ENCODE measurements at regions not wholly inside any gene's neighbourhood (a gene's known extent, or its start where the extent isn't known, plus 50 kb on each side); places are given as distances from the start of the nearest gene placed in this dataset.

DNA sequence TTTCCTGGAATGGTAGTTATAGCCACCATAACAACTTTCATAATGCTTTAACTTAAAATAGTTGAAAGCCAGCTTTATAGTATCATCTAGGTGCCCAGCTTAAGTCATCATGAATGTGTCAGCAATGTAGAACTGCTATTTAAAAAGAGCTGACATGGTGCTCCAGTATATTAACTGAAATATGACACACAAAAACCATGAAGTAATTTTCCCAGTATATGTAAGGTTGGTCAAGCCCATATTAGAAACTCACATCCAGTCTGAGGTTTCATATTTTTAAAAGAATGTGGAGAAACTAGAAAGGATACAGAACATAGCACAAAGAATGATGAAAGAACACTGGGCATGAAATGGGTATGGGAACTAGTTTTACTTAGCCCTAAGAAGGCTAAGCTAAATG, 121.3 kb upstream of the KRAS start:
- no peaks in the 10 kb centered on the region; the same call in 2 of the 3 replicates for H3K9me3 ChIP-seq (replicated peaks; ENCODE audit: control insufficient read depth, insufficient read depth, low read length)
- CTCF ChIA-PET, result interaction anchor here (1.1 to 1.5 kb wide), 2 partner anchors 11 to 51 kb away, joined by 3 read pairs; no protein-coding TSS in a partner anchor
- in situ Hi-C loops (cut with MboI) (no loop called here), intact Hi-C loops (cut with micrococcal nuclease; ENCODE audit: unreplicated experiment) (loop anchor here (10.0 kb wide), 1 partner anchor 1483 kb away; no protein-coding TSS in a partner anchor)
- H3K36me3 ChIP-seq (ENCODE audit: control insufficient read depth in 2 of 2, insufficient read depth in 2 of 2, low read length in 1 of 2), result no peaks in the 10 kb centered on the region
- no peaks in the 10 kb centered on the region for H3K4me1 ChIP-seq (ENCODE audit: control insufficient read depth, insufficient read depth, low read length)
- no peaks in the 10 kb centered on the region for H4K20me1 ChIP-seq (ENCODE audit: control insufficient read depth, insufficient read depth)
- DNase-seq (ENCODE audit: low read depth, low spot score), result no peak
- no peak for ATAC-seq
- FAIRE-seq, result no peak
- H3K9ac ChIP-seq (ENCODE audit: control insufficient read depth, insufficient read depth, low read length), result no peak overlapping the region
- no peaks in the 10 kb centered on the region for H3K79me2 ChIP-seq (ENCODE audit: control insufficient read depth, insufficient read depth, low read length)
- no peak overlapping the region for H2AFZ ChIP-seq (ENCODE audit: control insufficient read depth, low read depth, low read length)
- H3K4me2 ChIP-seq (ENCODE audit: control insufficient read depth, insufficient read depth), result no peak overlapping the region
- TF ChIP-seq CEBPB (IDR thresholded peaks at IDR 0.05; ENCODE audit: borderline replicate concordance in 1 of 2, low read depth in 2 of 2, low read length in 2 of 2) (no peak), RBBP5 (conservative IDR thresholded peaks at IDR 0.05) (no peak), YBX1 (IDR thresholded peaks at IDR 0.05) (no peak), PAX8 (IDR thresholded peaks at IDR 0.05) (no peak), ZNF24 (IDR thresholded peaks at IDR 0.05) (no peak), TCF12 (IDR thresholded peaks at IDR 0.05; ENCODE audit: low read depth, low read length) (no peak), NFYB (IDR thresholded peaks at IDR 0.05; ENCODE audit: insufficient read depth, low read depth, low read length) (no peak)
- POLR2A ChIA-PET, result no interaction called here
- H3K27ac ChIP-seq (ENCODE audit: control insufficient read depth, insufficient read depth), result no peak overlapping the region
- RAD21 ChIA-PET (ENCODE audit: unreplicated experiment), result interaction anchor here (0.6 kb wide), 1 partner anchor 21 kb away, joined by 6 read pairs; no protein-coding TSS in a partner anchor
- H3K4me3 ChIP-seq, result no peak overlapping the region
- SMC1A ChIA-PET (ENCODE audit: uncharacterized antibody, unreplicated experiment), result interaction anchor here (0.7 to 1.6 kb wide), 3 partner anchors 10 to 37 kb away, joined by 3 to 4 read pairs (median 4); no protein-coding TSS in a partner anchor
- no peaks in the 10 kb centered on the region; a peak in 1 of 4 replicates for H3K27me3 ChIP-seq (replicated peaks in 1 of 2; ENCODE audit: control insufficient read depth in 2 of 2, insufficient read depth in 2 of 2, low read length in 1 of 2)
- BruUV-seq (replicated peaks), result no TSS peak

DNA sequence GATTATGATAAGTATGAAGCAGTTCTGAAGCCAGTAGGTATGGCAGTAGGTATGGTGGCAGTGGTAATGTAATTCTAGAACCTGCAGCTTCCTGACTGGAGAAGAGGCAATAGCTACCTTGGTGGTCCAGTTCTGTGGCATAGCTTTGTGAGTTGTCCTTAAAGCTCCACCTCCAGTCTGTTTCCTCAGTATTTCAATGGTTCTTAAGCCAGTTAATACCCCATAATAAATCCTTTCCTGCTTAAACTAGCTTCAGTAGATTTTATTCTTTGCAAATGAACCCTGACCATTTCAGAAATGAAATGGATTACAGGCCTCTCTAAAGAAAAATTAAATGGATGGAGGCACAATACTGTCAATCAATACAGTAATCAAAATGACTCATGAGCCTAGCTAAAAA, 117.8 kb upstream of the KRAS start:
- intact Hi-C loops (cut with micrococcal nuclease; ENCODE audit: unreplicated experiment), result no loop called here
- no peak for ATAC-seq
- TF ChIP-seq TARDBP (IDR thresholded peaks at IDR 0.05; ENCODE audit: borderline replicate concordance) (no peak), CEBPB (IDR thresholded peaks at IDR 0.05; ENCODE audit: borderline replicate concordance in 1 of 2, low read depth in 2 of 2, low read length in 2 of 2) (no peak), ZNF207 (IDR thresholded peaks at IDR 0.05; ENCODE audit: borderline replicate concordance) (no peak), RCOR1 (conservative IDR thresholded peaks at IDR 0.05; ENCODE audit: low read depth, low read length) (no peak), MYC (IDR thresholded peaks at IDR 0.05; ENCODE audit: insufficient read depth, insufficient read length, insufficient replicate concordance, low read length, severe bottlenecking) (no peak), ZNF622 (IDR thresholded peaks at IDR 0.05) (no peak), CREM (IDR thresholded peaks at IDR 0.05; ENCODE audit: low read depth) (no peak), BCL11A (IDR thresholded peaks at IDR 0.05; ENCODE audit: low read depth, low read length) (no peak), SP1 (IDR thresholded peaks at IDR 0.05; ENCODE audit: low read depth, low read length) (no peak), MEF2A (IDR thresholded peaks at IDR 0.05; ENCODE audit: insufficient read depth, low read depth, low read length) (no peak), EGR1 (IDR thresholded peaks at IDR 0.05; ENCODE audit: borderline replicate concordance in 1 of 2, low read depth in 2 of 2, low read length in 2 of 2) (no peak)
- TF ChIP-seq, protein P1, sequence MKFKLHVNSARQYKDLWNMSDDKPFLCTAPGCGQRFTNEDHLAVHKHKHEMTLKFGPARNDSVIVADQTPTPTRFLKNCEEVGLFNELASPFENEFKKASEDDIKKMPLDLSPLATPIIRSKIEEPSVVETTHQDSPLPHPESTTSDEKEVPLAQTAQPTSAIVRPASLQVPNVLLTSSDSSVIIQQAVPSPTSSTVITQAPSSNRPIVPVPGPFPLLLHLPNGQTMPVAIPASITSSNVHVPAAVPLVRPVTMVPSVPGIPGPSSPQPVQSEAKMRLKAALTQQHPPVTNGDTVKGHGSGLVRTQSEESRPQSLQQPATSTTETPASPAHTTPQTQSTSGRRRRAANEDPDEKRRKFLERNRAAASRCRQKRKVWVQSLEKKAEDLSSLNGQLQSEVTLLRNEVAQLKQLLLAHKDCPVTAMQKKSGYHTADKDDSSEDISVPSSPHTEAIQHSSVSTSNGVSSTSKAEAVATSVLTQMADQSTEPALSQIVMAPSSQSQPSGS (IDR thresholded peaks at IDR 0.05; ENCODE audit: low read length), result no peak

More for the DNA sequence above, 117.8 kb upstream of the KRAS start:
- no peak overlapping the region for H3K27ac ChIP-seq (ENCODE audit: control insufficient read depth, insufficient read depth)
- no peaks in the 10 kb centered on the region for H4K20me1 ChIP-seq (ENCODE audit: control insufficient read depth, insufficient read depth)
- RAD21 ChIA-PET (ENCODE audit: unreplicated experiment), result interaction anchor here (1.0 kb wide), 1 partner anchor 35 kb away, joined by 3 read pairs; no protein-coding TSS in a partner anchor
- no TSS peak for BruUV-seq (replicated peaks)
- CTCF ChIA-PET, result interaction anchor here (0.9 to 1.0 kb wide), 3 partner anchors 42 to 127 kb away, joined by 3 to 4 read pairs (median 4); no protein-coding TSS in a partner anchor
- H3K9me3 ChIP-seq (replicated peaks; ENCODE audit: control insufficient read depth, insufficient read depth, low read length), result no peaks in the 10 kb centered on the region; the same call in 2 of the 3 replicates
- H3K36me3 ChIP-seq (ENCODE audit: control insufficient read depth in 2 of 2, insufficient read depth in 2 of 2, low read length in 1 of 2), result no peaks in the 10 kb centered on the region
- H2AFZ ChIP-seq (ENCODE audit: control insufficient read depth, low read depth, low read length), result no peak overlapping the region
- FAIRE-seq (no peak), DNase-seq (ENCODE audit: low read depth, low spot score) (no peak)
- H3K4me3 ChIP-seq, result no peak overlapping the region
- no peak overlapping the region for H3K9ac ChIP-seq (ENCODE audit: control insufficient read depth, insufficient read depth, low read length)
- H3K27me3 ChIP-seq (replicated peaks in 1 of 2; ENCODE audit: control insufficient read depth in 2 of 2, insufficient read depth in 2 of 2, low read length in 1 of 2), result no peaks in the 10 kb centered on the region; a peak in 1 of 4 replicates
- POLR2A ChIA-PET, result no interaction called here
- in situ Hi-C loops (cut with MboI), result no loop called here
- peaks cover 8% of the 10 kb centered on the region for H3K4me1 ChIP-seq (ENCODE audit: control insufficient read depth, insufficient read depth, low read length)
- H3K4me2 ChIP-seq (ENCODE audit: control insufficient read depth, insufficient read depth), result no peak overlapping the region
- SMC1A ChIA-PET (ENCODE audit: uncharacterized antibody, unreplicated experiment), result interaction anchor here (1.1 to 1.3 kb wide), 3 partner anchors 9 to 93 kb away, joined by 3 to 4 read pairs (median 3); no protein-coding TSS in a partner anchor
- H3K79me2 ChIP-seq (ENCODE audit: control insufficient read depth, insufficient read depth, low read length), result no peaks in the 10 kb centered on the region
